ENCODE measurements at regions not wholly inside any gene's neighbourhood (a gene's known extent, or its start where the extent isn't known, plus 50 kb on each side); places are given as distances from the start of the nearest gene placed in this dataset.

- no peak for ATAC-seq (replicated peaks)
- no peak overlapping the region for H3K27ac Mint-ChIP-seq
These were observed 157.3 kb upstream of the NPVF start for GRCh38 chr7:25385506-25386136.

GRCh38 chr7:25386311-25386744, 158.0 kb upstream of the NPVF start:
- Mint-ChIP-seq H3K4me1 (no peaks in the 10 kb centered on the region), H3K27me3 (peaks cover 38 to 47% of the 10 kb centered on the region in 2 donors), H3K36me3 (no peaks in the 10 kb centered on the region), H3K27ac (no peak overlapping the region), H3K9me3 (no peaks in the 10 kb centered on the region), H3K4me3 (no peak overlapping the region)
- ATAC-seq (replicated peaks) (no peak), DNase-seq (no peak)

More at GRCh38 chr7:25385506-25386136, 157.3 kb upstream of the NPVF start:
- peaks cover 40 to 47% of the 10 kb centered on the region in 2 donors for H3K27me3 Mint-ChIP-seq
- H3K36me3 Mint-ChIP-seq = no peaks in the 10 kb centered on the region
- no peaks in the 10 kb centered on the region for H3K4me1 Mint-ChIP-seq
- H3K4me3 Mint-ChIP-seq = no peak overlapping the region
- no peak for DNase-seq
- no peaks in the 10 kb centered on the region for H3K9me3 Mint-ChIP-seq

GRCh38 chr7:25388681-25389080, 160.4 kb upstream of the NPVF start:
- H3K4me1 Mint-ChIP-seq = no peaks in the 10 kb centered on the region
- peaks cover 33 to 37% of the 10 kb centered on the region in 2 donors for H3K27me3 Mint-ChIP-seq
- H3K36me3 Mint-ChIP-seq = no peaks in the 10 kb centered on the region
- no peak overlapping the region for H3K4me3 Mint-ChIP-seq
- no peaks in the 10 kb centered on the region for H3K9me3 Mint-ChIP-seq
- no peak for DNase-seq
- H3K27ac Mint-ChIP-seq = no peak overlapping the region
- ATAC-seq (replicated peaks) = no peak

- no peaks in the 10 kb centered on the region for H3K4me1 Mint-ChIP-seq
- no peaks in the 10 kb centered on the region for H3K36me3 Mint-ChIP-seq
- no peak overlapping the region for H3K4me3 Mint-ChIP-seq
- H3K9me3 Mint-ChIP-seq = no peaks in the 10 kb centered on the region
- no peak overlapping the region for H3K27ac Mint-ChIP-seq
- no peak for ATAC-seq (replicated peaks)
- no peak for DNase-seq
- H3K27me3 Mint-ChIP-seq = peaks cover 30 to 35% of the 10 kb centered on the region in 2 donors
These were observed 161.3 kb upstream of the NPVF start for GRCh38 chr7:25389489-25390106.

GRCh38 chr7:25391295-25391861, 163.1 kb upstream of the NPVF start:
- no peak for ATAC-seq (replicated peaks)
- peaks cover 20 to 30% of the 10 kb centered on the region in 2 donors for H3K27me3 Mint-ChIP-seq

GRCh38 chr7:25391961-25392587, 163.8 kb upstream of the NPVF start:
- no peak for DNase-seq
- no peaks in the 10 kb centered on the region for H3K9me3 Mint-ChIP-seq
- H3K27ac Mint-ChIP-seq = no peak overlapping the region
- peaks cover 22 to 28% of the 10 kb centered on the region in 2 donors for H3K27me3 Mint-ChIP-seq
- no peaks in the 10 kb centered on the region for H3K36me3 Mint-ChIP-seq
- H3K4me1 Mint-ChIP-seq = no peaks in the 10 kb centered on the region
- no peak for ATAC-seq (replicated peaks)
- H3K4me3 Mint-ChIP-seq = no peak overlapping the region

More at GRCh38 chr7:25391295-25391861, 163.1 kb upstream of the NPVF start:
- Mint-ChIP-seq H3K4me1 (no peaks in the 10 kb centered on the region), H3K27ac (no peak overlapping the region), H3K9me3 (no peaks in the 10 kb centered on the region), H3K4me3 (no peak overlapping the region), H3K36me3 (no peaks in the 10 kb centered on the region)
- no peak for DNase-seq

- no peak for ATAC-seq (replicated peaks)
- peaks cover 23 to 26% of the 10 kb centered on the region in 2 donors for H3K27me3 Mint-ChIP-seq
- no peak for DNase-seq
These were observed 164.5 kb upstream of the NPVF start for GRCh38 chr7:25392588-25393338.

GRCh38 chr7:25395976-25396375, 167.7 kb upstream of the NPVF start:
- no peak for ATAC-seq (replicated peaks)
- no peak for DNase-seq
- no peaks in the 10 kb centered on the region for H3K9me3 Mint-ChIP-seq
- H3K27me3 Mint-ChIP-seq = peaks cover 11 to 17% of the 10 kb centered on the region in 2 donors
- H3K27ac Mint-ChIP-seq = no peak overlapping the region
- H3K36me3 Mint-ChIP-seq = no peaks in the 10 kb centered on the region
- no peak overlapping the region for H3K4me3 Mint-ChIP-seq
- H3K4me1 Mint-ChIP-seq = no peaks in the 10 kb centered on the region

More at GRCh38 chr7:25392588-25393338, 164.5 kb upstream of the NPVF start:
- Mint-ChIP-seq H3K27ac (no peak overlapping the region), H3K9me3 (no peaks in the 10 kb centered on the region), H3K4me1 (no peaks in the 10 kb centered on the region), H3K4me3 (no peak overlapping the region), H3K36me3 (no peaks in the 10 kb centered on the region)

GRCh38 chr7:25396668-25397067, 168.4 kb upstream of the NPVF start:
- Mint-ChIP-seq H3K4me1 (no peaks in the 10 kb centered on the region), H3K36me3 (no peaks in the 10 kb centered on the region), H3K27ac (no peak overlapping the region), H3K4me3 (no peak overlapping the region), H3K27me3 (peaks cover 17 to 24% of the 10 kb centered on the region in 2 donors), H3K9me3 (no peaks in the 10 kb centered on the region)
- no peak for DNase-seq
- ATAC-seq (replicated peaks) = no peak

- H3K36me3 Mint-ChIP-seq = no peaks in the 10 kb centered on the region
- ATAC-seq (replicated peaks) = no peak
These were observed 170.1 kb upstream of the NPVF start for GRCh38 chr7:25398418-25398817.

GRCh38 chr7:25399000-25399750, 170.9 kb upstream of the NPVF start:
- H3K27me3 Mint-ChIP-seq = peaks cover 30 to 32% of the 10 kb centered on the region in 2 donors
- no peak for DNase-seq
- no peak overlapping the region for H3K4me3 Mint-ChIP-seq
- no peaks in the 10 kb centered on the region for H3K36me3 Mint-ChIP-seq
- no peak for ATAC-seq (replicated peaks)
- no peaks in the 10 kb centered on the region for H3K4me1 Mint-ChIP-seq
- H3K27ac Mint-ChIP-seq = no peak overlapping the region
- no peaks in the 10 kb centered on the region for H3K9me3 Mint-ChIP-seq

More at GRCh38 chr7:25398418-25398817, 170.1 kb upstream of the NPVF start:
- Mint-ChIP-seq H3K9me3 (no peaks in the 10 kb centered on the region), H3K27me3 (peaks cover 25 to 28% of the 10 kb centered on the region in 2 donors), H3K27ac (no peak overlapping the region), H3K4me1 (no peaks in the 10 kb centered on the region), H3K4me3 (no peak overlapping the region)
- no peak for DNase-seq

GRCh38 chr7:25402532-25402931, 174.2 kb upstream of the NPVF start:
- Mint-ChIP-seq H3K27me3 (peaks cover 32 to 36% of the 10 kb centered on the region in 2 donors), H3K4me3 (no peak overlapping the region), H3K27ac (no peak overlapping the region), H3K36me3 (no peaks in the 10 kb centered on the region), H3K4me1 (no peaks in the 10 kb centered on the region), H3K9me3 (no peaks in the 10 kb centered on the region)
- DNase-seq = no peak
- ATAC-seq (replicated peaks) = no peak

- no peaks in the 10 kb centered on the region for H3K36me3 Mint-ChIP-seq
- no peak for DNase-seq
- H3K27ac Mint-ChIP-seq = no peak overlapping the region
- peaks cover 2 to 5% of the 10 kb centered on the region in 2 donors for H3K4me1 Mint-ChIP-seq
- H3K4me3 Mint-ChIP-seq = no peak overlapping the region
- ATAC-seq (replicated peaks) = no peak
- no peaks in the 10 kb centered on the region for H3K9me3 Mint-ChIP-seq
- peaks cover 31 to 38% of the 10 kb centered on the region in 2 donors for H3K27me3 Mint-ChIP-seq
These were observed 177.4 kb upstream of the NPVF start for GRCh38 chr7:25405736-25406135.

Measured in stimulated activated naive B cell treated with anti-CD40 and anti-IgM and Interleukin-4, amounts not matched to agents 10 μg/mL and 1 μg/mL and 100 μg/mL, for 72 hours (primary cell).